ENCODE measurements at regions not wholly inside any gene's neighbourhood (a gene's known extent, or its start where the extent isn't known, plus 50 kb on each side); places are given as distances from the start of the nearest gene placed in this dataset.

DNA sequence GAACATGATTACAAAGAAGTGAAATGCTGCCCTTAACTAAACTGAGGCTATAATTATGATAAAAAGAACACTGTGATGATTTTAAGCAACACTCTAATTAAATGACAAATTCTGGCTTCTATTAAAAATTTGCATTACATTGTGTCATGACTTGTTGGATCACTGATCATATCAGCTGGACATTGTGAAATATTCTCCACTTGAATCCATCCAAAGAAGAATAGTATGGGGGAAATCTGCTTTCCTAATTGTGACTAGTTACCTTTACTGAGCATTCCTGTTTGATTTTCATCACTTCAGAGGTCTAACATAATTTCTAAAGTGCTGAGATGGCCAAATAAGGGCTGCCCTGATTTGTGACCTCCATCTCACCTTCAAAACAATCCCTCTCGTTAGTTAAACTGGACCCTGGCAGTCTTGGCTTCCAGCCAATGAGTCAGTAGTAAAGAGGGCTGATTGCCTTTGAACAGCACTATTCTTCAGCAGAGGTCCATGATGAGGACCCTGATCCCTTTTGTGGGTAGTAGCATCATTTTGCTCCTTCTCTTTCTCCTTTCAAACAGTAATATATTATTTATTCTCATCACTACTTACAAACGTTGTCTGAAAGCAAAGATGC, 53.5 kb upstream of the LEKR1 start:
- Histone ChIP-seq H3K36me3 (no peaks in the 10 kb centered on the region), H3K27me3 (no peaks in the 10 kb centered on the region), H3K4me1 (no peaks in the 10 kb centered on the region), H3K27ac (no peak overlapping the region), H3K9me3 (no peaks in the 10 kb centered on the region), H3K4me3 (no peak overlapping the region)
- DNase-seq (ENCODE audit: low spot score in 2 of 2) = no peak
- TF ChIP-seq CTCF (IDR thresholded peaks at IDR 0.05) (no peak), POLR2AphosphoS5 (IDR thresholded peaks at IDR 0.05) (no peak), POLR2A (IDR thresholded peaks at IDR 0.05) (no peak)
- intact Hi-C loops (cut with DNase I; ENCODE audit: low total_unique reads) = no loop called here

DNA sequence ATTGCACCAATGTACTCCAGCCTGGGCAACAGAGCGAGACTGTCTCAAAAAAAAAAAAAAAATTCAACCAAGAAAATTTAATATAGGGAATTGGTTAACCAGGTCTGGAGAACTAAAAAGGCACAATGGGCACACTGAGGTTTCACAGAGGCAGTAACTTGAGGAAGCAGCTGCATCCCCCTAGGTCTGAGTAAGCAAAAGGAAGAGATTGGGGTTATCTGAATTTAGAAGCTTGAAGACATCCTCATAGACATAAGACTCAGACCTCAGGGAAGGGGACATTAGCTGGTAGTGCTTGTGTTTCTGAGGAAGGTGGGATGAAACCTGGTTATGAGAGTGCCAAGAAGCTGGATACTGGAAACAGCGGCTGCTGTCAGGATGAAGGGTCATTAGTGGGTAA, 50.1 kb upstream of the LEKR1 start:
- Histone ChIP-seq H3K4me1 (no peaks in the 10 kb centered on the region), H3K4me3 (no peak overlapping the region), H3K9me3 (no peaks in the 10 kb centered on the region), H3K27ac (peak overlapping the region; percentile 33 to 56), H3K36me3 (no peaks in the 10 kb centered on the region), H3K27me3 (no peaks in the 10 kb centered on the region)
- intact Hi-C loops (cut with DNase I; ENCODE audit: low total_unique reads) = loop anchor here (5.0 kb wide), 1 partner anchor 191 kb away; no protein-coding TSS in a partner anchor
- TF ChIP-seq POLR2A (IDR thresholded peaks at IDR 0.05) (no peak), POLR2AphosphoS5 (IDR thresholded peaks at IDR 0.05) (no peak), CTCF (IDR thresholded peaks at IDR 0.05) (no peak)
- no peak for DNase-seq (ENCODE audit: low spot score in 2 of 2)
